ENCODE measurements at regions not wholly inside any gene's neighbourhood (a gene's known extent, or its start where the extent isn't known, plus 50 kb on each side); places are given as distances from the start of the nearest gene placed in this dataset.

DNA sequence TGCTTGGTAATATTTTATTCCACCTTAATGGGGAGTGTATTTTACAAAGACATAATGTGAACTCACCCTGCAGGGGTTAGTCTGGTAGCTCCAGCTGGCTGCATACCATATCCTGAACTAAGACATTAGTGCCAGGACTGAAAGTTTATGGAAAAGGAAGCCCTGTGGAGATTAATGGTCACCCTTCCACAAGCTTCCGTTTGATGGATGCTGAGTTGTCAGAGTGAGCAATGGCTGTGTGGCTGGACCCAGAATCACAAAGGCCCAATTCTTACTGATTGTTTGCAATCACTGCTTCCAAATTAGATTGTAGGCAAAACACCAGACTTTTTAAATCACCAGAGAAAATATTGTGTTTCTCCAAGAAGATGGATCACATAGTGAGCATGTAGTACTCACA, 90.1 kb upstream of the TRPC7 start:
- TF ChIP-seq, protein P1, sequence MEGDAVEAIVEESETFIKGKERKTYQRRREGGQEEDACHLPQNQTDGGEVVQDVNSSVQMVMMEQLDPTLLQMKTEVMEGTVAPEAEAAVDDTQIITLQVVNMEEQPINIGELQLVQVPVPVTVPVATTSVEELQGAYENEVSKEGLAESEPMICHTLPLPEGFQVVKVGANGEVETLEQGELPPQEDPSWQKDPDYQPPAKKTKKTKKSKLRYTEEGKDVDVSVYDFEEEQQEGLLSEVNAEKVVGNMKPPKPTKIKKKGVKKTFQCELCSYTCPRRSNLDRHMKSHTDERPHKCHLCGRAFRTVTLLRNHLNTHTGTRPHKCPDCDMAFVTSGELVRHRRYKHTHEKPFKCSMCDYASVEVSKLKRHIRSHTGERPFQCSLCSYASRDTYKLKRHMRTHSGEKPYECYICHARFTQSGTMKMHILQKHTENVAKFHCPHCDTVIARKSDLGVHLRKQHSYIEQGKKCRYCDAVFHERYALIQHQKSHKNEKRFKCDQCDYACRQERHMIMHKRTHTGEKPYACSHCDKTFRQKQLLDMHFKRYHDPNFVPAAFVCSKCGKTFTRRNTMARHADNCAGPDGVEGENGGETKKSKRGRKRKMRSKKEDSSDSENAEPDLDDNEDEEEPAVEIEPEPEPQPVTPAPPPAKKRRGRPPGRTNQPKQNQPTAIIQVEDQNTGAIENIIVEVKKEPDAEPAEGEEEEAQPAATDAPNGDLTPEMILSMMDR (IDR thresholded peaks at IDR 0.05; ENCODE audit: borderline replicate concordance, extremely low read depth, low read length, poor library complexity, severe bottlenecking), result no peak
- TF ChIP-seq EZH2 (IDR thresholded peaks at IDR 0.05; ENCODE audit: borderline replicate concordance, low read depth, low read length, severe bottlenecking), result no peak

Measured in DND-41 (cell line).